Upper lobe of left lung (tissue), 4 donors: ENCODE measurements at regions not wholly inside any gene's neighbourhood (a gene's known extent, or its start where the extent isn't known, plus 50 kb on each side); places are given as distances from the start of the nearest gene placed in this dataset.

Experiments used
- EP300 ChIP-seq, 4 donors: sonication (generic); formaldehyde crosslinking; IDR thresholded peaks; one replicate each; pipeline ENCODE4 v1.5.1; 2017; ENCODE audit warnings: antibody characterized with exemption in 4 of 4, control low read depth in 2 of 4
- POLR2A ChIP-seq, 4 donors: fragments of 450-650 bp; IDR thresholded peaks; one replicate each; pipeline ENCODE4 v1.5.1; 2016 to 2017; ENCODE audit warnings: antibody characterized with exemption in 4 of 4, mild to moderate bottlenecking in 2 of 4
- POLR2AphosphoS5 ChIP-seq, 2 donors: sonication (generic); formaldehyde crosslinking; IDR thresholded peaks; one replicate each; pipeline ENCODE4 v1.5.1; 2017; ENCODE audit warnings: antibody characterized with exemption in 2 of 2
- TF ChIP-seq, protein P1 (sequence below), 6 experiments: fragments of 450-650 bp in 4 of 6; fragments of 200-600 bp in 2 of 6; sonication (generic) in 2 of 6; IDR thresholded peaks; one replicate each; pipeline ENCODE4 v1.5.1; 2016 to 2019; ENCODE audit warnings: antibody characterized with exemption in 6 of 6

DNA sequence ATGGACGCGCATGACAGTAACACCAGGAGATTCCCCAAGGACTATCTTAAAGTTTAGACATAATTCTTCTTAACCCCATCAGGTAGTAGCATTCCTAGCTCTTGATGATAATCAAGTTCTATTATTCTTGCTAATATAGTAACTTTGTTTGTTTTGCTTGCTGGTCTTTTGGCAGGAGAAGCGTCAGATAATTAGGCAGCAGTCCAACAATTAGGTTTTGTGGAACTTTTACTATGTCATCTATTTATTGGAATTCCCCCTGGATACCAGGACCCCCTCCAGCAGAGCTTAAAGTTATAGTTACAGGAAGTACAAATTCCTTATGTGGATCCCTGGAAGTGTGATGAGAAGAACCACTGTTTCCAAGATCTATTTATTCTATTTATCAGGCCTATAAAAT, 1138.0 kb upstream of the FAM98A start:
- TF ChIP-seq, protein P1, sequence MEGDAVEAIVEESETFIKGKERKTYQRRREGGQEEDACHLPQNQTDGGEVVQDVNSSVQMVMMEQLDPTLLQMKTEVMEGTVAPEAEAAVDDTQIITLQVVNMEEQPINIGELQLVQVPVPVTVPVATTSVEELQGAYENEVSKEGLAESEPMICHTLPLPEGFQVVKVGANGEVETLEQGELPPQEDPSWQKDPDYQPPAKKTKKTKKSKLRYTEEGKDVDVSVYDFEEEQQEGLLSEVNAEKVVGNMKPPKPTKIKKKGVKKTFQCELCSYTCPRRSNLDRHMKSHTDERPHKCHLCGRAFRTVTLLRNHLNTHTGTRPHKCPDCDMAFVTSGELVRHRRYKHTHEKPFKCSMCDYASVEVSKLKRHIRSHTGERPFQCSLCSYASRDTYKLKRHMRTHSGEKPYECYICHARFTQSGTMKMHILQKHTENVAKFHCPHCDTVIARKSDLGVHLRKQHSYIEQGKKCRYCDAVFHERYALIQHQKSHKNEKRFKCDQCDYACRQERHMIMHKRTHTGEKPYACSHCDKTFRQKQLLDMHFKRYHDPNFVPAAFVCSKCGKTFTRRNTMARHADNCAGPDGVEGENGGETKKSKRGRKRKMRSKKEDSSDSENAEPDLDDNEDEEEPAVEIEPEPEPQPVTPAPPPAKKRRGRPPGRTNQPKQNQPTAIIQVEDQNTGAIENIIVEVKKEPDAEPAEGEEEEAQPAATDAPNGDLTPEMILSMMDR (IDR thresholded peaks at IDR 0.05), result no peak
- TF ChIP-seq POLR2A (IDR thresholded peaks at IDR 0.05) (no peak), POLR2AphosphoS5 (IDR thresholded peaks at IDR 0.05) (no peak), EP300 (IDR thresholded peaks at IDR 0.05) (no peak)
